ENCODE measurements at regions not wholly inside any gene's neighbourhood (a gene's known extent, or its start where the extent isn't known, plus 50 kb on each side); places are given as distances from the start of the nearest gene placed in this dataset.

GRCh38 chr22:47260551-47260950 lies 498.1 kb downstream of the TBC1D22A start:
- no peak overlapping the region for H3K4ac ChIP-seq (ENCODE audit: low read depth, low read length)
- H3K56ac ChIP-seq (ENCODE audit: extremely low read depth, insufficient read depth, low read length) = no peak overlapping the region
- ATAC-seq (ENCODE audit: low read depth) (no peak), DNase-seq (no peak)
- H3K4me2 ChIP-seq (ENCODE audit: low read depth, low read length) = no peak overlapping the region
- 60% methylated on average over 1 of the region's 5 CpGs; no CpG with 5 or more reads in 1 of the 2 experiments for WGBS, 2 experiments (ENCODE audit: extremely low coverage in 2 of 2, insufficient read length in 1 of 2)
- no peaks in the 10 kb centered on the region for H4K20me1 ChIP-seq (ENCODE audit: insufficient read depth, low read length)
- dilution Hi-C loops (cut with HindIII; ENCODE audit: low sequenced_read_pairs, unreplicated experiment) (no loop called here), intact Hi-C loops (cut with micrococcal nuclease) (no loop called here), in situ Hi-C loops (cut with MboI; ENCODE audit: low sequenced_read_pairs) (no loop called here)
- H3K23ac ChIP-seq (ENCODE audit: low read depth, low read length) = no peak overlapping the region
- TF ChIP-seq ELK1 (IDR thresholded peaks at IDR 0.05; ENCODE audit: borderline replicate concordance, low read depth, low read length) = no peak
- TF ChIP-seq MAFK (IDR thresholded peaks at IDR 0.05; ENCODE audit: low read depth, low read length) = no peak
- no peak for TF ChIP-seq CTCF (conservative IDR thresholded peaks at IDR 0.05; ENCODE audit: low read depth, low read length)
- TF ChIP-seq FOS (IDR thresholded peaks at IDR 0.05; ENCODE audit: low read depth, low read length) = no peak
- no peak for TF ChIP-seq CEBPB (IDR thresholded peaks at IDR 0.05; ENCODE audit: low read depth, low read length)
- TF ChIP-seq NFE2L2 (IDR thresholded peaks at IDR 0.05; ENCODE audit: low read depth, low read length) = no peak
- no peak for TF ChIP-seq RAD21 (IDR thresholded peaks at IDR 0.05; ENCODE audit: low read length)
- no peak overlapping the region for H2AK9ac ChIP-seq (replicated peaks; ENCODE audit: low read depth, low read length, poor library complexity)
- BruUV-seq (replicated peaks) = no TSS peak
- ChIA-PET POLR2A (ENCODE audit: unreplicated experiment) (no interaction called here), CTCF (no interaction called here)
- H3K9me3 ChIP-seq (ENCODE audit: control insufficient read depth, insufficient read depth, low read length) = 0 out of 2 replicates have a peak, but pooled peaks cover 2% of the 10 kb centered on the region
- no peak overlapping the region for H3K9ac ChIP-seq (ENCODE audit: low read depth, low read length)
- H3K14ac ChIP-seq (replicated peaks; ENCODE audit: low read depth, low read length) = no peak overlapping the region
- H3K36me3 ChIP-seq (ENCODE audit: control insufficient read depth, insufficient read depth, low read length) = no peaks in the 10 kb centered on the region
- H3K4me1 ChIP-seq (ENCODE audit: control insufficient read depth, insufficient read depth, low read length) = no peaks in the 10 kb centered on the region
- no peak overlapping the region for H3K27ac ChIP-seq (ENCODE audit: insufficient read depth, low read length)
- H4K5ac ChIP-seq (ENCODE audit: low read depth, low read length) = no peak overlapping the region
- no peak overlapping the region for H2BK15ac ChIP-seq (ENCODE audit: low read depth, low read length)
- H2BK120ac ChIP-seq (ENCODE audit: low read depth, low read length) = no peak overlapping the region
- no peak overlapping the region for H3K4me3 ChIP-seq (ENCODE audit: insufficient read depth, low read depth, low read length)
- H3K27me3 ChIP-seq (ENCODE audit: control insufficient read depth, insufficient read depth, low read length) = no peaks in the 10 kb centered on the region
- H2AK5ac ChIP-seq (ENCODE audit: low read depth, low read length) = no peak overlapping the region
- H2BK5ac ChIP-seq (ENCODE audit: low read depth, low read length, poor library complexity, severe bottlenecking) = no peak overlapping the region
- H4K8ac ChIP-seq (ENCODE audit: low read depth in 2 of 2, low read length in 2 of 2) = no peak overlapping the region
- no peaks in the 10 kb centered on the region for H3K79me1 ChIP-seq (ENCODE audit: low read depth in 1 of 2, low read length in 2 of 2)
- H2BK20ac ChIP-seq (ENCODE audit: low read depth, low read length) = no peak overlapping the region
- H3K9me1 ChIP-seq (ENCODE audit: insufficient read depth, low read length) = no peaks in the 10 kb centered on the region
- no peak overlapping the region for H3K18ac ChIP-seq (ENCODE audit: low read depth, low read length)
- H4K91ac ChIP-seq (ENCODE audit: insufficient read depth, low read depth, low read length) = no peak overlapping the region
- no peak overlapping the region for H2AFZ ChIP-seq (replicated peaks; ENCODE audit: low read length, poor library complexity)

All from IMR-90 (cell line).